NCI-H460 (cell line): ENCODE measurements at regions not wholly inside any gene's neighbourhood (a gene's known extent, or its start where the extent isn't known, plus 50 kb on each side); places are given as distances from the start of the nearest gene placed in this dataset.

Experiments used
- DNase-seq: peaks from one replicate; pipeline ENCODE4 v3.0.0-alpha.2; 2016; ENCODE audit warnings: low read depth; ENCODE audit errors: extremely low read depth

DNA sequence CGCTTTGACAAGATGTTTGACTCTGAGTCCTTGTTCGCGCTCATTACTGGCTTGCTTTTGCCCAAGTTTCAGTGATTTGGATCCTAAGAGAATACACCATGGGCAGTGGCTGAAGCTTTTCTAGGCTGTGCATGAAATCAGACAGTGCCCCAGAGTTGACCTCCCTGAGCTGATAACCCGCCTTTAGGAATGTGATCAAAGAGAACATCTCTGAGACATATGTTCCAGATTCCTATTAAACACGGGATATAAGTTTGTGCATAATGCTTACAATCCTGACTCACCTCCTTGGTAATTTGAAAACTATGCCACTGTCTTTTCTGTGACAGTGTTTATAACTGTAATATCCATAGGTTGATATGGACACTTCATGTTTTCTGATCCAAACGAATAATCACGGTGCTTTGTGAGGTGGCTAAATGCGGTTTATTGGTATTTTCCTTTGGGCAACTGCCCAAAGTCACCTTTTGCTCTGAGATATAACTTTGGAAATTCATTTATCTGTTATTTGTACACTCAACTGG is 732.9 kb downstream of the MTRR start:
- DNase-seq: no peak

DNA sequence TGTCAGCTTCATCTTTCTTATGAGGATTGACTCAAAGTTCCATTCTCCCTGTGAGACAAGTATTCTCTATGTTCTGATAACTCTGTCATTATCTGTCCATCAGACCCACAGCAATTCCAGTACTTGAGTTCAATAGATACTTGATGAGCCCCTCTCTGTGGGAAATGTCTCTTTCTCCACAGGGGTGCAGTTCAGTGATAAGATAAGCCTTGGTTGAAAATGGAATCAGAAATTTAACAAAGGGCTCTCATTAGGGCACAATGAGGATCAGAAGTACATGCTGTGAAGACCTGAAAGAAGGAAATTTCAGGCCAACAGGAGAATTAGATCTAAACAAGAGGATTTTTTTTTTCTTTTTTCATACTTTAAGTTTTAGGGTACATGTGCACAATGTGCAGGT is 737.3 kb downstream of the MTRR start:
- DNase-seq: no peak

DNA sequence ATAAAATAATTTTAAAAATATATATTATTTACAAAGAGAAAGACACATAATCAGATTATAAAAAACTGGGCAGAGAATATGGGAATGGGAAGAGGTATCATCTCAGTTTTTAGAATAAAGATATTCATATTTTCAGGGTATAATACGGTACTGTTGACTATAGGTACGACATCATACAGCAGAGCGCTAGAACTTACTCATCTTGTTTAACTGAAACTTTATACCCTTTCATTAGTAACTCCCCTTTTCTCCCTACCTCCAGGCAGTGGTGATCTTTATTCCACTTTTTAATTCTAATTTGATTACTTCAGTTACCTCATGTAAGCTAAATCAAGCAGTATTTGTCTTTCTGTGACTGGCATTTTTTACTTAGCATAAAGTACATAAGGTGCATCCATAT is 742.1 kb downstream of the MTRR start:
- DNase-seq: no peak

DNA sequence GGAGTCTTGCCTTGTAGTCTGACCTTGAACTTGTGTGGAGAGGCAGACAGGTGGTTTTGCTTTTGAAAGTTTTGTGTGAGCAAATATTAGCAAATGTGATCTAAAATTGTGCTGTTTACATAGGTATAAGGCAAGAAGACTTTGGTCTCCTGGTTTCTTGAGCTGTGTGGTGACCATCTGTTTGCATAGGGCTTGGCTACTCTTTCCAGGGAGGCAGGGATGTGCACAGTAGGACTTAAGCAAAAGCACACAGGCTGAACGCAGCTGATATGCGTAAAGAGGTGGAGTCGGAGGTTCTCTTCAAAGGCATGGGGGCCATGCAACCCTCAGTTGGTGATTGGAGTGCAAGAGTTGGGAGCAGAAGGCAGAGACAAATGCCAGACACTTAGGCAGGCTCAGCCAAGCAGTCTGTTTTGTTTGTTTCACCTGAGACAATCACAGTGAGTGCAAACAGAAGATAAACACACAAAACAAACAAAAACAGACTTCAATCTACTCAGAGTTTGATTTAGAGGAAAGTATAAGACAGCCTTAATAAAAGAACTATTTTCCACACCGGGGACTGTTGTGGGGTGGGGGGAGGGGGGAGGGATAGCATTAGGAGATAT is 744.2 kb downstream of the MTRR start:
- no peak for DNase-seq

DNA sequence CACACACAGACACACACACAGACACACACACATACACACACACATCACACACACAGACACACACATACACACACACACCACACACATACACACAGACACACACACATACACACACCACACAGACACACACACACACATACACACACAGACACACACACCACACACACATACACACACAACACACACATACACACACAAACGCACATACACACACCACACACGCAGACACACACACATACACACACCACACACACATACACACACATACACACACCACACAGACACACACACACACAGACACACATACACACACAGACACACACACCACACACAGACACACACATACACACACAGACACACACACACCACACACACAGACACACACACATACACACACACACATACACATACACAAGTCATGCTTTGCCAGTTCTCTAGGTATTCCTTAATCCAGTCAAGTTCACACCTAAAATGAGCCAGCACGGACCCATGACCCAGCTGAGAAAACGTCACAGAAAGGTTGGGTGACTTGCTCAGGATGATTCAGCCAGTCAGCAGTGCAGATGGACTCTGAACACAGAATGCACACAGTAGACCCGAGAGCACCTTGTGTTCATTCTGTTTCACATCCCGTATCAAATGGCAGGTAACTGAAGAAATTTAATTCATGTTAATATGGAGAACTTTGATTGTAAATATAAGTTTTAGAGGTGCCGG is 746.4 kb downstream of the MTRR start:
- DNase-seq: peak; percentile 3

DNA sequence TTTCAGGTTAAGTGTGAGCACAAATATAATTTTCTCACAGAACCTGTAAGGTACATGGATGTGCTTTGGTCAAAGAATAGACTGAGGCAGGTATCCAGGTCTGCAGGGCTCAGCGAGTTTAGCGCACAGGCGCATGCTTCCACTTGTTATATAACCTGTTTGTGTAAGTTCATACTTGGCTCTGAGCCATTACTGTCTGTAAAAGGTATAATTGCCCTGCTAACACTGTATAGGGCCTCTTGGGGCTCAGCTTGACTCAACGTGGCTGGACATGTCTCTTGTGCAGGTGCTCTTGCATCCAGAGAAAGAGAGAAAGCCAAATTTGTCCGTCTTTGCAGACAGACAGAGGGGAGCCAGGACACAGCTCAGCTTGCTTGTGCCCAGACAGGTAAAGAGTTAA is 759.6 kb downstream of the MTRR start:
- no peak for DNase-seq

DNA sequence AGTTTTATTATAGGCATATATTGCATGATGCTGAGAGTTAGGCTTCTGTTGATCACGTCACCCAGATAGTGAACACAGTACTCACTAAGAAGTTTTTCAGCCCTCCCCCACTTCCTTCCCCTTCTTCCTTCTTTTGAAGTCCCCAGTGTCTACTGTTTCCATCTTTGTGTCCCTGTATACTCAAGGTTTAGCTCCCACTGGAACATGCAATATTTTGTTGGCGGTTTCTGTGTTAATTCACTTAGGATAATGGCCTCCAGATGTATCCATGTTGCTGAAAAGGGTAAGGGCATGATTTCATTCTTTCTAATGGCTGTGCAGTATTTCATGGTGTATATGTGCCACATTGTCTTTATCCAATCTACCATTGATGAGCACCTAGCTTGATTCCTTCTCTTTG is 764.3 kb downstream of the MTRR start:
- DNase-seq: no peak

DNA sequence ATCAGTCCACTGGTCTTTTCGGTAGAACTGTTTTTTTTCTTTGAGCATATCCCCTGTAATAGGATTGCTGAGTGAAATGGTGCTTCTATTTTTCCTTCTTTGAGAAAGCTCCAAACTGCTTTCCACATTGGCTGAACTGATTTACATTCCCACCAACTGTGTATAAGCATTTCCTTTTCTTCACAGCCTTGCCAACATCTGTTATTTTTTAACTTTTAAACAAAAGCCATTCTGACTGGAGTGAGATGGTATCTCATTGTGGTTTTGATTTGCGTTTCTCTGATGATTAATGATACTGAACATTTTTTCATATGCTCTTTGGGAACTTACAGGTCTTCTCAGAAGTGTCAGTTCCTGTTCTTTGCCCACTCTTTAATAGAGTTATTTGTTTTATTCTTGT is 764.7 kb downstream of the MTRR start:
- no peak for DNase-seq

DNA sequence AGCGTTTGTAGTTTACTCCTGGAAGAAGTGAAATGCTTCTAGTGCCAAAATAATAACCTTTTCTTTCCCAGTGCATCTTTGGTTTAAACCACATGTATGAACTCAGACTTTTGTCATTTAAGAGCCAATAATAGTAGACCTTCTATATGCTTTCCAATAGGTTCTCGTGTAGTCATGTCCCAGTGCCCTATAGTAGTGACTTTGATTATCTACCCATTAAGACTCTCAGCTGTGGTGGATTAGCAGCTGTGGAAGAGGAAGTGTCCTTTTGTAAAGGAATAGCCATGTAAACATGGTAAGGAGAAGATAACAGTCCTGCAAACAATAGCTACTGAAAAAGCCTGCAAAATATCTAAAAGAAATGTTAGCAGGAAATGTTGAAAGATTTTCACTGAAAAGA is 765.3 kb downstream of the MTRR start:
- no peak for DNase-seq

DNA sequence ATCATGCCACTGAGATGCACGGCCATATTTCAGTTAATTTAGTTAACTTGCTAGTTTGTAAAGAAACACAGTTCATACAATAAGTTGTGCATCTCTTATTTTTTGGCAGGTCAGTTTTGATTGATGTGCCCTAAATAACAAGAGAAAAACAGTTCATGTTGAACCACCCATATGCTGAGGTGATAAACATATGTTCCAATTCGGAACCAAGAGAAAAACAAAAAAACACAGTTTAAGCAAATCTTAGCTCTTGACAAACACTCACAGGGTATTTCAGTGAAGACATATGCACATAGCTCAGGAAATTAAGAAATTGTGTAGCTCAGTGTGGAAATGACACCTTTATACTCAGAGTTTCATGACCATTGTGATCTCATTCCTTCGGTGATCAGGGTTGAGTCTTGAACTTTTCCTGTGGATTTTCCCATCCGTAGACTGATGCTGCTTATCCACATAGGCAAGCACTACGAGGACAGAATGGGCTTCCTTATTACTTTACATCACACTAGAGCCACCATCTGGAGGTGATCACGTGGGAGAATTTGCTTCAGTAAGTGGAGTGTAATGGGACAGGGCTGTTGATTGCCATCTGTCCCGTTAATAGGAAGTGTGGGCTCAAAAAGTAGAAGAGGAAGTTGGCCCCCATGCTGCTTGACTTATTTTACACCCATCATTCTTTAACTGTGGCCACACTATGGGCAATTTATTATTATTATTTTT is 773.0 kb downstream of the MTRR start:
- DNase-seq: no peak

DNA sequence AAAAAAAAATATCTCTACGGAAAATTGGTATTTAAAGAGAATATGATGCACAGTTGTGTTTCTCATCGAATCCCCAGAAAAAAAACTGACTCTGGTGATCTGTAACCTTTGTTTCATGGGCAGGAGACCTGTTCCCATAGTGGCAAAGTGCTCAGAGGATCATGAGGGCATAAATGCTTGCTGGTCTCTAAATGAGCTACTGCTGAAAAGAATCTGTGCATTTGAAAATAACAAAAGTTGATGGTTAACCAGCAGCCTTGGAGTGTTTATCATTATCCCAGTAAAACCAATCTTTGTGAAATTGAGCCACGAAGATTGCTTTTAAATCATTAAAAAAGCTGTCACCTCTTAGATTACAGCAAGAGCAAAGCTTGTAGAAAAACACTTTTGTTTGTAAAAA is 775.4 kb downstream of the MTRR start:
- no peak for DNase-seq

DNA sequence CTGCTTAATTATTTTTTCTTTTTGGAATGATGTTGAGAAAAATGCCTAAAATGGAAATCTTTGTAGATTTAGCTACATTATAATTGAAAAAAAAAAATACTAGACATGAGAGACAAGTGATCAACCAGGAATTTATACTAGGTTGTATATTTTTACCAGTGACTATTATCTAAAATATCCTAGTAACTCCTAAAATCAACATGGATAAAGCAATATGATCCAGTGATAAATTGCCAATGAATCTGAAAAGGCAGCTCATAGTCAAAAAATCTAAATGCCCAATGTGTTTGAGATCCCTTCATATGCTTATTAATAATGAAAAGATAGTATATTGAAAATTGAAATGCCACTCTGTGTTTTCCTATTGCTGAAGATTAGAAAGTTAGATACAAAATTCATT is 778.2 kb downstream of the MTRR start:
- DNase-seq: no peak

DNA sequence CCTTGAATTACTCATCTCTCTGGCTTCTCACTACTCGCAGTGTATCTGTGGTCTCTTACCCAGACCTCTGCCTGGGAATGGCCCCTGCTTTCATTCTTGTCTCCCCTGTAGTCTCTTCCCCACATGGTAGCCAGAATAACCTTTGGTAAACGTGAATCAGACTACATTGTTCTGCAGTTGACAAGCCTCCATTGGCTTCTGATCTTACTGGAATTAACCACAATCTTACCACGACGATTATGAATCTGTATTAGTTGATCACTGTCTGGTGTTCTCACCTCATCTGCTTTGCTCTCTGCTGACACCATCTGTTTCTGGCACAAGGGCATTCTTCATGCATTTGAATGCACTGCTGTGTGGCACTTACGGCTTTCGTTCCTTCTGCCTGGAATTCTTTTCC is 781.2 kb downstream of the MTRR start:
- DNase-seq: no peak

DNA sequence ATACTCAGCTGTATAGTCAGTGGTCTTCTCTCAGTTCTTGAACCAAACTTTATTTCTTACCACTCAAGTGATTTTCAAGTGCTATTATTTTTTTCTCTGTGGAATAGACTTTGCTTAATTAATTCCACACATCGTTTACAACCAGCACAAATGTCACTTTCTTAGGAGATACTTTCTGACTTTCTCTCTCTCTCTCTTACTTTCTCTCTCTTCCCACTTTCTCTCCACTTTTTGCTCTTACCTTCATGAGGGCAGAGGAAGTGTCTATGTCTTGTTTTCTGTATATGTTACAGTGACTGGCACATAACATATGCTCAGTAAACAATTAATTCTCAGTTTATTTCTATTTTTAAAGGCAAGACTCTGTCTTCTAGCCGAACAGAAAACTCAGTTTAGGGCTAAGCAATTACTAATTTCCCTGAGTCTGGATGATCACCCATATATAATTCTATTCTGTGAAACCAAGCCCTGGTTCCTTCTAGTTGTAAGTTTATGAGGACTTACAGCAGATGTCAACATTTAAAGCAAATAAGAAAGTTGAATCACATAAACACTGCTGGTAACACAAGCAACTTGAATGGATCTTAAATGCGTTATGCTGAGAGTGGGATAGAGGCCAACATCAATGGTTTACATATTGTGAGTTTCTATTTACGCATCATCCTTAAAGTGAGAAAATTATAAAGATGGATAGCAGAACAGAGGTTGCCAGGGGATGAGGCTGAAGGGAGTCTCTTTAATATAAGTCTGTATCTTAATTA is 791.4 kb downstream of the MTRR start:
- no peak for DNase-seq

DNA sequence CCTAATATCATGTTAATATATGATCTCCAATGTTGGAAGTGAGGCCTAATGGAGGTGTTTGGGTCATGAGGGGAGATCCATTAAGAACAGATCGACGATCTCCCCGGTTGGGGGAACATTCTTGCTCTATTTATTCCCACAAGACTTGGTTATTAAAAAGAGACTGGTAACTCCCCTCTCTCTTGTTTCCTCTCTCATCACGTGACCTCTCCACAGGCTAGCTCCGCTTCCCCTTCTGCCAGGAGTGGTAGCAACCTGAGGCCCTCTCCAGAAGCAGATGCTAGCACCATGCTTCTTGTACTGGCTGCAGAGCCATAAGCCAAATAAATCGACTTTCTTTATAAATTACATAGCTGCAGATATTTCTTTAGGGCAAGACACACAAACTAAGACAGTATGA is 794.4 kb downstream of the MTRR start:
- no peak for DNase-seq

DNA sequence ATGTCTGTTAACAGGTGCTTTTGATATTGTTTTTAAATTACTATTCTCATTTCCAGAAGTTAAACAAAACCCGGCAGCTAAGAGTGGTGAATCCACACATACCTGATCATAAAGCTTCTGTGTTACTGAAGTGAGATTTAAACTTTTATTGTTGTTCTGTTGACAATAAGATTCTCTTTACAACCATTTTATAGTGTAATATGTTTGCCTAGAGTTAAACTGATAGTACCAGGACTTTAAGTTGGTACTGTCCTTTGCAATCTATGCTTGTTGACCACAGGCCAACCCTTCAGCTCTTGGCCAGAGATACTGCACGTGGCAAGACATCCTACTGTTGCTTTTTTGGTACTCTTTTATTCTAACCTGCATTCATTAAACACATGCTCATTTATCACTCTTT is 806.2 kb downstream of the MTRR start:
- DNase-seq: no peak

DNA sequence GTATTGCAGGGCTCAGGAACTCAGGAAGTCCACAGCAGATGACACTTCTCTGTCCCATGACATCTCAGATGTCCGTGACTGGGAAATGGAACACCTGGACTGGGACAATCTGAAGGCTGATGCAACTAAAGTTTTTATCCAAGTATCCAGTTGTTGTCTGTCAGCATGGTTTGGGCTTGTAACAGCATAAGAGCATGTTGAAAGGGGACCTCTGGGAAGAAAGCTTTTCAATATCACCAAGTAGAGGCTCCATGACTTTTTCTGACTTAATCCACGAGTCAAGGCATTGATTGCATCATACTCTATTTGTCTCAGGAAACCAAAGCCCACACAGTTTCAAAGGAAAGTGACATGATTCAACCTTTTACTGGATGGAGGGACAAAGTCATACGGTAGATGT is 807.7 kb downstream of the MTRR start:
- DNase-seq: no peak

DNA sequence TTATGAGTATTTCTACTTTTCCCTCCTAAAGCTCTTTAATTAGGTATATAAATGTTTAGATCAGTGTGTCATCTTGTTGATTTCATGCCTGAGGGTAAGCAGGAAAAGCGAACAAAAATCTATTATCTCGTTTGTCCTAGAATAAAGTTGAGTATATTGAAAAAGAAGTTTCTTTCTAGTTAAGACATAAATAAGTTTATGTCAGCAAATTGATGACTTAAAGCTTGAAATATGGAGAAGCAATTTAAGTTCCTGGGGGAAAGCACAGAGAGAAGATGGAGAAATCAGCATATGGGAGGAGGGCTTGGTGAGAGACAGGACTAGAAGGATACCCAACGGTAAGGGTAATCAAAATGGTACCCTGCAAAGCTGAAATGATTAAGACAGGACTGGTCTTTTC is 813.4 kb downstream of the MTRR start:
- DNase-seq: no peak

DNA sequence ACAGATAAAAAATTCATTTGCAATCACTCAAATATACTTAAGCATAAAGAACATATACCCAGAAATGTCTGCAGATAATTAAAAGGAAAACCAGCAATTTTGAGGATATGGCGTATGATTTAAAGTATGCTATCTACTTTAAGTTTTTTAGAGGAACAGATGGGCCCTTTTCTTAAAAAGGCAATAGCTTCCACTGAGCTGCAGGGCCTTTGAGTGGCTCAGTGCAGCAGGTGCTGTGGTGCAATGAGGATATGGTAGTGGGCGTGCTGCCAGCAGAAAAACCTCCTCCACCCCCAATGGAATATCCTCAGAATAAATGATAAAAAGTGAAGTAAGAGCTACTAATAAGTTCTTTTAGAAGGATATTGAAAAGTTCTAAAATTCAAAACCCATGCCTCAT is 814.5 kb downstream of the MTRR start:
- no peak for DNase-seq

DNA sequence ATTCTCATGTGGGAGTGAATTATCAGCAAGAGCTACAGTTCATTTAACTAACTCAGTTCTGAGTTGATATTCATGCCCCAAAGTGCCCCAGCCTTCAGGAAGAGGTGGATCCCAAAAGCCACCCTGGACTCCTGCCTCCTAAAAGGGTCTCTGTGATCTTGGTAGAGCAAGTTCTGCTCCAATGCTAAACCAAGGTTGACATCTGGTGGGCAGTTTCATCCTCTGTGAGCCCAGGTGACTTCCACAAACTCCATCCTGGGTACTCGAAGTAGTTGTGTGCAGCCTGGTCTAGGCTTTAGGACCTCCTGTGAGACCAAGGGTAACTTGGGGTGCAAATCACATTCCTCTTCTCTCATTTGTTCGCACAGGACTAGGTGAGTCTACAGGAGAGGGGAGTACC is 816.8 kb downstream of the MTRR start:
- DNase-seq: no peak

DNA sequence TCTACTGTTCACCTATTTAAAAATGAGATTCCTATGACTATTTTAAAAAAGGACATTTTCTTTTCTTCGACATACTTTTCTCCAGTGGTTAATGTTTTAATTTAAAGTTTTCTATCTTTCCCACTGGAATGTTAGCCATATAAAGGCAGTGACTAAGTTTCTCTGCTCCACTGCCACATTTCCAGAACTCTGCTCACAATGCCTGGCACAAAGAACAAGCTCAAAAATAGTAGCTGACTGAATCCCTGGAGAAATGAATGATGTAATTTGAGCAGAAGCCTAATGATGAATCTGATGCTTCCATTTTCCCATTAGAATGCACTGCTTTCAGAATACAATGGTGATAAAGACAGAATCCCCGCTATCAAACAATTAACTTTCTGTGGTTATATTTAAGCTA is 817.8 kb downstream of the MTRR start:
- no peak for DNase-seq
